RWPE2 (cell line): ENCODE measurements at regions not wholly inside any gene's neighbourhood (a gene's known extent, or its start where the extent isn't known, plus 50 kb on each side); places are given as distances from the start of the nearest gene placed in this dataset.
A peak's percentile ranks its signal among the peaks of the same experiment; 100 is the strongest.
"Not testable (repeated sequence)": the region's sequence is repeated elsewhere in the genome, so short reads cannot be mapped to it uniquely, and the experiment has no call there.

Experiments
- ATAC-seq: fragments of 200-7000 bp; cut with Tn5 transposase; 3 replicates; pipeline ENCODE4 v1.9.1; 2021; ENCODE audit warnings: low read depth
- DNase-seq: peaks from one replicate; pipeline ENCODE4 v3.0.0-alpha.2; 2020; ENCODE audit warnings: low spot score
- H3K27ac ChIP-seq: fragments of 450-650 bp; 2 replicates; pipeline ENCODE4 v1.5.1; 2017; ENCODE audit warnings: mild to moderate bottlenecking; ENCODE audit not compliant: poor library complexity, severe bottlenecking
- H3K27me3 ChIP-seq: fragments of 250-450 bp; sonication (Bioruptor Pico); 2 replicates; pipeline ENCODE4 v1.5.1; 2021; ENCODE audit warnings: mild to moderate bottlenecking, moderate library complexity; ENCODE audit not compliant: insufficient read depth, poor library complexity, severe bottlenecking
- H3K36me3 ChIP-seq: fragments of 250-450 bp; sonication (Bioruptor Pico); 2 replicates; pipeline ENCODE4 v1.5.1; 2020; ENCODE audit warnings: low read depth, mild to moderate bottlenecking, moderate library complexity
- H3K4me1 ChIP-seq: fragments of 250-450 bp; sonication (Bioruptor Pico); 2 replicates; pipeline ENCODE4 v1.5.1; 2021; ENCODE audit warnings: mild to moderate bottlenecking, moderate library complexity; ENCODE audit not compliant: insufficient read depth, poor library complexity, severe bottlenecking
- H3K4me3 ChIP-seq: fragments of 250-450 bp; sonication (Bioruptor Pico); 2 replicates; pipeline ENCODE4 v1.5.1; 2021; ENCODE audit warnings: mild to moderate bottlenecking, moderate library complexity; ENCODE audit not compliant: severe bottlenecking
- H3K9me3 ChIP-seq: fragments of 250-450 bp; sonication (Bioruptor Pico); 2 replicates; pipeline ENCODE4 v1.5.1; 2021; ENCODE audit warnings: mild to moderate bottlenecking, moderate library complexity; ENCODE audit not compliant: severe bottlenecking
- CTCF ChIP-seq: fragments of 450-650 bp; IDR thresholded peaks from one replicate; pipeline ENCODE4 v1.5.1; 2017; ENCODE audit warnings: mild to moderate bottlenecking, moderate library complexity; ENCODE audit not compliant: poor library complexity, severe bottlenecking

GRCh38 chr18:30852980-30853379 lies 189.6 kb downstream of the DSC3 start:
- no peak for TF ChIP-seq CTCF
- ATAC-seq (no peak), DNase-seq (no peak)
- H3K36me3 ChIP-seq = no peaks in the 10 kb centered on the region
- H3K27me3 ChIP-seq = peaks cover 2% of the 10 kb centered on the region
- H3K27ac ChIP-seq = no peak overlapping the region
- H3K4me3 ChIP-seq = no peak overlapping the region
- no peaks in the 10 kb centered on the region for H3K9me3 ChIP-seq
- no peaks in the 10 kb centered on the region for H3K4me1 ChIP-seq

GRCh38 chr18:30852541-30852940 lies 190.0 kb downstream of the DSC3 start:
- TF ChIP-seq CTCF = no peak
- no peak overlapping the region for H3K27ac ChIP-seq
- no peaks in the 10 kb centered on the region for H3K36me3 ChIP-seq
- DNase-seq (no peak), ATAC-seq (no peak)
- H3K4me3 ChIP-seq = no peak overlapping the region
- no peaks in the 10 kb centered on the region for H3K9me3 ChIP-seq
- H3K27me3 ChIP-seq = peaks cover 2% of the 10 kb centered on the region
- H3K4me1 ChIP-seq = no peaks in the 10 kb centered on the region

- H3K27me3 ChIP-seq, H3K36me3 ChIP-seq, H3K4me1 ChIP-seq, ATAC-seq, H3K9me3 ChIP-seq, H3K4me3 ChIP-seq, H3K27ac ChIP-seq, DNase-seq: not testable (repeated sequence)
Observed at GRCh38 chr18:30839056-30839561, 203.4 kb downstream of the DSC3 start.

GRCh38 chr18:30828700-30829099 lies 213.8 kb downstream of the DSC3 start:
- peak; percentile 74; the same call in 2 of the 3 replicates for ATAC-seq
- TF ChIP-seq CTCF = no peak
- no peaks in the 10 kb centered on the region for H3K4me1 ChIP-seq

GRCh38 chr18:30819619-30820018 lies 222.9 kb downstream of the DSC3 start:
- H3K9me3 ChIP-seq = no peaks in the 10 kb centered on the region
- ATAC-seq (no peak), DNase-seq (no peak)
- peaks cover 5% of the 10 kb centered on the region for H3K27me3 ChIP-seq
- no peak overlapping the region for H3K27ac ChIP-seq
- no peak overlapping the region for H3K4me3 ChIP-seq
- H3K4me1 ChIP-seq = no peaks in the 10 kb centered on the region
- TF ChIP-seq CTCF = no peak
- H3K36me3 ChIP-seq = no peaks in the 10 kb centered on the region

More at GRCh38 chr18:30828700-30829099, 213.8 kb downstream of the DSC3 start:
- Histone ChIP-seq H3K27ac (no peak overlapping the region), H3K36me3 (no peaks in the 10 kb centered on the region), H3K9me3 (no peaks in the 10 kb centered on the region), H3K4me3 (no peak overlapping the region), H3K27me3 (no peaks in the 10 kb centered on the region)
- no peak for DNase-seq
